Esophagus muscularis mucosa (tissue), 4 donors: ENCODE measurements at regions not wholly inside any gene's neighbourhood (a gene's known extent, or its start where the extent isn't known, plus 50 kb on each side); places are given as distances from the start of the nearest gene placed in this dataset.

Experiments used
- DNase-seq: peaks from one replicate; pipeline ENCODE4 v3.0.0-alpha.2; 2017; ENCODE audit errors: extremely low spot score
- H3K27ac ChIP-seq, 4 donors: fragments of 200-600 bp; sonication (generic); replicated peaks in 1 of 4; 1 replicate in 3 of 4; 2 replicates in 1 of 4; pipeline ENCODE4 v1.5.1; 2016 to 2019; ENCODE audit warnings: mild to moderate bottlenecking in 1 of 4
- H3K27me3 ChIP-seq, 4 donors: fragments of 200-600 bp; sonication (generic); one replicate each; pipeline versions ENCODE4 v1.5.1 to v1.6.0; 2016 to 2019
- H3K36me3 ChIP-seq, 4 donors: fragments of 200-600 bp; sonication (generic); one replicate each; pipeline ENCODE4 v1.5.1; 2016 to 2019
- H3K4me1 ChIP-seq, 4 donors: fragments of 200-600 bp; sonication (generic); one replicate each; pipeline ENCODE4 v1.5.1; 2016 to 2019
- H3K4me3 ChIP-seq, 4 donors: fragments of 200-600 bp; sonication (generic); 1 replicate in 2 of 4; 2 replicates in 2 of 4; pipeline ENCODE4 v1.5.1; 2016 to 2019; ENCODE audit warnings: mild to moderate bottlenecking in 4 of 4, moderate library complexity in 1 of 4
- H3K9me3 ChIP-seq, 4 donors: fragments of 200-600 bp; sonication (generic); 1 replicate in 3 of 4; 2 replicates in 1 of 4; pipeline ENCODE4 v1.5.1; 2016 to 2019
- CTCF ChIP-seq, 3 experiments: fragments of 200-600 bp in 2 of 3; fragments of 450-650 bp in 1 of 3; sonication (generic) in 2 of 3; IDR thresholded peaks; one replicate each; pipeline ENCODE4 v1.5.1; 2017 to 2019; ENCODE audit warnings: antibody characterized with exemption in 3 of 3, mild to moderate bottlenecking in 2 of 3, moderate library complexity in 1 of 3
- EP300 ChIP-seq: sonication (generic); formaldehyde crosslinking; IDR thresholded peaks from one replicate; pipeline ENCODE4 v1.6.1; 2017; ENCODE audit warnings: antibody characterized with exemption
- POLR2A ChIP-seq: fragments of 450-650 bp; IDR thresholded peaks from one replicate; pipeline ENCODE4 v1.6.1; 2017; ENCODE audit warnings: antibody characterized with exemption, moderate library complexity, mild to moderate bottlenecking, low read depth
- POLR2AphosphoS5 ChIP-seq, 2 donors: sonication (generic); formaldehyde crosslinking; IDR thresholded peaks; one replicate each; pipeline ENCODE4 v1.6.1; 2017; ENCODE audit warnings: antibody characterized with exemption in 2 of 2
- WGBS: methylation state at CpG from one replicate; pipeline ENCODE4 v1.1.5; 2018; 5-methylcytosine and 5-hydroxymethylcytosine counted together
- intact Hi-C: fragments of 100-400 bp; cut with DNase I; formaldehyde crosslinking; loops from one replicate; pipeline ENCODE4 v1.15.1; 2023

GRCh38 chr7:1340461-1341360, 108.0 kb downstream of the UNCX start:
- Histone ChIP-seq H3K36me3 (no peaks in the 10 kb centered on the region), H3K27me3 (peaks cover 0 to 65% (median 5%) of the 10 kb centered on the region in 4 donors), H3K4me1 (no peaks in the 10 kb centered on the region), H3K27ac (no peak overlapping the region), H3K4me3 (no peak overlapping the region), H3K9me3 (peaks cover 0 to 27% (median 27%) of the 10 kb centered on the region in 4 donors)
- 55% methylated on average over 19 of the region's 29 CpGs for WGBS
- intact Hi-C loops, result no loop called here
- no peak for DNase-seq
- TF ChIP-seq CTCF (IDR thresholded peaks at IDR 0.05), result no peak
- no peak for TF ChIP-seq POLR2AphosphoS5 (IDR thresholded peaks at IDR 0.05)
- no peak for TF ChIP-seq POLR2A
- TF ChIP-seq EP300, result no peak

GRCh38 chr7:1341361-1342089, 108.9 kb downstream of the UNCX start:
- TF ChIP-seq CTCF (IDR thresholded peaks at IDR 0.05) (no peak), POLR2A (no peak), POLR2AphosphoS5 (IDR thresholded peaks at IDR 0.05) (no peak), EP300 (no peak)
- DNase-seq, result no peak
- intact Hi-C loops, result no loop called here
- Histone ChIP-seq H3K27me3 (peaks cover 0 to 71% (median 5%) of the 10 kb centered on the region in 4 donors), H3K4me3 (no peak overlapping the region), H3K9me3 (peaks cover 0 to 19% (median 18%) of the 10 kb centered on the region in 4 donors), H3K27ac (no peak overlapping the region), H3K36me3 (no peaks in the 10 kb centered on the region), H3K4me1 (no peaks in the 10 kb centered on the region)
- 80% methylated on average over 18 of the region's 20 CpGs for WGBS

- 75% methylated on average over 7 of the region's 12 CpGs for WGBS
- Histone ChIP-seq H3K4me3 (no peak overlapping the region), H3K27ac (no peak overlapping the region), H3K4me1 (no peaks in the 10 kb centered on the region), H3K36me3 (no peaks in the 10 kb centered on the region), H3K9me3 (peaks cover 0 to 13% (median 12%) of the 10 kb centered on the region in 4 donors), H3K27me3 (peaks cover 0 to 77% (median 5%) of the 10 kb centered on the region in 4 donors)
- TF ChIP-seq CTCF (IDR thresholded peaks at IDR 0.05), result no peak
- no peak for TF ChIP-seq POLR2AphosphoS5 (IDR thresholded peaks at IDR 0.05)
- no peak for TF ChIP-seq POLR2A
- no peak for TF ChIP-seq EP300
- intact Hi-C loops, result no loop called here
- no peak for DNase-seq
These were observed 109.5 kb downstream of the UNCX start for GRCh38 chr7:1342090-1342640.

GRCh38 chr7:1343551-1343950, 110.9 kb downstream of the UNCX start:
- no peaks in the 10 kb centered on the region for H3K36me3 ChIP-seq
- H3K4me3 ChIP-seq, result no peak overlapping the region
- H3K9me3 ChIP-seq, result peaks cover 0 to under 1% (median 0%) of the 10 kb centered on the region in 4 donors
- H3K4me1 ChIP-seq, result no peaks in the 10 kb centered on the region
- no peak overlapping the region for H3K27ac ChIP-seq
- 76% methylated on average over 10 of the region's 10 CpGs for WGBS
- peaks cover 0 to 83% (median 5%) of the 10 kb centered on the region in 4 donors for H3K27me3 ChIP-seq
- TF ChIP-seq POLR2AphosphoS5 (IDR thresholded peaks at IDR 0.05), result no peak
- no peak for TF ChIP-seq CTCF (IDR thresholded peaks at IDR 0.05)
- TF ChIP-seq EP300, result no peak
- no peak for TF ChIP-seq POLR2A
- intact Hi-C loops, result no loop called here
- no peak for DNase-seq
